Epithelial cell of proximal tubule (primary cell): ENCODE measurements at regions not wholly inside any gene's neighbourhood (a gene's known extent, or its start where the extent isn't known, plus 50 kb on each side); places are given as distances from the start of the nearest gene placed in this dataset.

Experiments
- DNase-seq: peaks from one replicate; pipeline ENCODE4 v3.0.0-alpha.2; 2011; ENCODE audit warnings: low read depth
- H3K4me3 ChIP-seq: 2 replicates; pipeline ENCODE4 v1.5.1; 2011; ENCODE audit warnings: low read depth, mild to moderate bottlenecking, low read length
- TF ChIP-seq, protein P1 (sequence below): conservative IDR thresholded peaks from 2 replicates; pipeline ENCODE4 v1.5.1; 2012; ENCODE audit warnings: low read depth, mild to moderate bottlenecking, low read length

DNA sequence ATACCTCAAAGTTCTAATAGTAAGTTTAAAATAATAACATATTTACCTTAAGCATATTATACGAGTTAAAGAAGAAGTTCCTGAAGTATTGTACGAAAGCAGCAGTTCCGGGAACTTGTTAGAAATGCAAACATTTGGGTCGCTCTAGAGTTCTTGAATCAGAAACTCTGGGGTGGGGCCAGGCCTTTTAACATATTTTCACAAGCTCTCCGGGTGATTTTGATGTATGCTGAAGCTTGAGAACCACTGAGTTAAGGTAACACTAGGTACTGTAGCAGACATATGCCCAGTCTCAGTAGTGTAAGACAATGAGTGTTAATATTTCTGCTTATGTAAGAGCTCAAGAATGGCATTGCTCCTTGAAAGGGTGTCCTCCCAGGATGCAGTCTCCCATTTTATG is 461.1 kb downstream of the C3orf38 start:
- DNase-seq: no peak
- TF ChIP-seq, protein P1, sequence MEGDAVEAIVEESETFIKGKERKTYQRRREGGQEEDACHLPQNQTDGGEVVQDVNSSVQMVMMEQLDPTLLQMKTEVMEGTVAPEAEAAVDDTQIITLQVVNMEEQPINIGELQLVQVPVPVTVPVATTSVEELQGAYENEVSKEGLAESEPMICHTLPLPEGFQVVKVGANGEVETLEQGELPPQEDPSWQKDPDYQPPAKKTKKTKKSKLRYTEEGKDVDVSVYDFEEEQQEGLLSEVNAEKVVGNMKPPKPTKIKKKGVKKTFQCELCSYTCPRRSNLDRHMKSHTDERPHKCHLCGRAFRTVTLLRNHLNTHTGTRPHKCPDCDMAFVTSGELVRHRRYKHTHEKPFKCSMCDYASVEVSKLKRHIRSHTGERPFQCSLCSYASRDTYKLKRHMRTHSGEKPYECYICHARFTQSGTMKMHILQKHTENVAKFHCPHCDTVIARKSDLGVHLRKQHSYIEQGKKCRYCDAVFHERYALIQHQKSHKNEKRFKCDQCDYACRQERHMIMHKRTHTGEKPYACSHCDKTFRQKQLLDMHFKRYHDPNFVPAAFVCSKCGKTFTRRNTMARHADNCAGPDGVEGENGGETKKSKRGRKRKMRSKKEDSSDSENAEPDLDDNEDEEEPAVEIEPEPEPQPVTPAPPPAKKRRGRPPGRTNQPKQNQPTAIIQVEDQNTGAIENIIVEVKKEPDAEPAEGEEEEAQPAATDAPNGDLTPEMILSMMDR: no peak
- no peak overlapping the region for H3K4me3 ChIP-seq

DNA sequence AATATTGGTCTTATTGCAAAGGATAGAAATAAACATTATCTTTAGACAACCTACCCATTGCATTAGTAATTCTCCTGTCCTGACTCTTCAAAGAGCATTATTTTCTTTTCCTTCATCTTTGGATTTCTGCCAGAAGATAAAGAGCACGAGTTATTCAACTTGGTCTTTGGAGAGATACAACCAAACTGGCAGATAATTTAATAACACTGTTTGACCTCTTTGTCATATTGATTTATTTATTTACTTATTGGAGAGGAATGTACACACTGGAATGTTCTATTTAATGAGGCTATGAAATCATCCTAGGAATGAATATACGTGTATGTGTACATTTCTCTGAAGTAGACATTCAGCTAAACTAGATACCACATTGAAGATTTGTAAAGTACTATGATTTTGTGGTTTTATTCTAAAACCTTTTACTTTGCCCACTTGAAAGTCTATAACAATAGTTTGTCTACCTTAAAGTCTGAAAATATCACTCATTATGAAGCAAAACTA is 462.1 kb downstream of the C3orf38 start:
- TF ChIP-seq, protein P1: no peak
- DNase-seq: no peak
- no peak overlapping the region for H3K4me3 ChIP-seq

DNA sequence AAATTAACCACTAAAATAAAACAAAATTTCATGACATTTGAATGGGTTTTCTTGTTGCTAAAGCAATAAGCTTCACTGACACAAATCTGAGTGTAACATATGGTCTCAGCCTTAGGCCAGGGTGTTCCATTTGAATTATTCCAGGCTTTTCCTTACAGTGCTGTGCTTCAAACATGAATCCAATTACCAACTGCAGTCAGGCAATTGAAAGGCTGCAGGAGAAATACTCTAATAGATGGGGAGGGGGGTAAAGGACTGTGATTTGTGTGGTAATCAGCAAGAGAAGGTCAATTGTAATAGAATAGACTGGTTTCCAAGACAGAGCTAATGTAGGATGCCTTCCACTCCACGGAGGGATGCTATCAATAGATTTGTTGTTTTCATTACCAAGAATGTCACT is 466.7 kb downstream of the C3orf38 start:
- H3K4me3 ChIP-seq: no peak overlapping the region
- DNase-seq: no peak
- TF ChIP-seq, protein P1: no peak

DNA sequence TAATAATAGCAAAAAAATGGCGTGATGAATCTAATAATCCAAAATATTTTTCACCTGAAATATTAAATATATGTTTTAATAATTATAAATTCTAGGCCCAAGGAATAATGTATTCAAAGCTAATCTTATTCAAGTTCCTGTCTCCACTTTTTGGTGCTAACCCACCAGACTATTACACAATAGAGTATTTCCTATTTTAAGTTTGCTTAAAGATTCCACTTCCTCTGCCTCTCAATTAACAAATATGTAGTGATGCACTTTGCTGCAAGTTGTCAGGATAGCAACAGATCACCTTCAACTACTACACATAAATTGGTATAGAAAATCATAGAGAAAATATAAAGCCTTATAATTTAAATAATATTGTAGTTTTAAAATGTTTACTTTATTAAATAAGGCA is 467.5 kb downstream of the C3orf38 start:
- DNase-seq: no peak
- TF ChIP-seq, protein P1: no peak
- no peak overlapping the region for H3K4me3 ChIP-seq

DNA sequence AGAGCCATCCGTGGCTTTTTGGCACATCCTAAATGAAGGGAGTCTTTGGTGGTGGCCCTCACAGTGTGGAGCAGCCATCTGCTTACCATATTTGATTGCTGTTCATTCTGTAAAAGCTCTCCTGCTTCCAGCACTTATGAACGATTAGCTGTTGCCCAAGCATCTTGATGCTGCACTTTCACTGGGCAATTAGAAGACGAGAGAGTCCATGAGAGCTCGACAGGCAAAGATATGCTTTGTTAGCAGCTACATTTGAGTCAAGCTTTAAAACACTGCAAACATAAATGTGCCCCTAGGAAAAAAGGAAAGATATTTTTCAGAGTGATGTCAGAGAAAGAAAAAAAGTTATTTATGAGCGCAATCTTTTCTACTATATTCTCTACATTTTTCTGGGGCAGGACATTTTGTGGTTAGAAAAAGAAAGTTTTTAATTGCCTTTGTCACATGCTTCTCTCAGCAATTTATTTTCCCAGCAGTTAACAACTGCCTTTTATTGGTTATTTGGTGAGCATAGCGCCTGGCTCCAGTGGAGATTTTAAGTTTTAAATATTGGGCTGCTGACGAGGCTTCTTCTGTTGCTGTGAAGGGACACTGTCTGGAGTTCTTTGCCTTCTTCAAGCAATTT is 468.4 kb downstream of the C3orf38 start:
- TF ChIP-seq, protein P1: no peak
- DNase-seq: no peak
- H3K4me3 ChIP-seq: no peak overlapping the region

DNA sequence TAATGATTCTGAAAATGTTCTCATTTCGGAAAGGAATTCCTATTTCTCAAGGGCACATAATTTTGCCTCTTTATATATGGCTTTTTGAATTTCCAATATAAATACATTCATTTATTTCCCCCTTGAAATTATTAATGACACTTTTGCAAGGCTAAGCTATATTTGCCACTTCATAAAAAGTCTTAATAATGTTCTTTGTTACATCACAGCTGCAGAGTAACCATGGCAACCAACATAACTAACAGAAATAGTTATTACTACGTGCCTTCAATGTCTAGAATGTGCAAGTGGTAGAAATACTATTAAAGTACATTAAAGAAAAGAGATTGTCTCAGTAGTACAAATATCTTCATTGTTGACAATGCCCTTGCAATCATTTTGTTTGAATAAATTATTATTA is 471.8 kb downstream of the C3orf38 start:
- DNase-seq: no peak
- TF ChIP-seq, protein P1: no peak
- H3K4me3 ChIP-seq: no peak overlapping the region

DNA sequence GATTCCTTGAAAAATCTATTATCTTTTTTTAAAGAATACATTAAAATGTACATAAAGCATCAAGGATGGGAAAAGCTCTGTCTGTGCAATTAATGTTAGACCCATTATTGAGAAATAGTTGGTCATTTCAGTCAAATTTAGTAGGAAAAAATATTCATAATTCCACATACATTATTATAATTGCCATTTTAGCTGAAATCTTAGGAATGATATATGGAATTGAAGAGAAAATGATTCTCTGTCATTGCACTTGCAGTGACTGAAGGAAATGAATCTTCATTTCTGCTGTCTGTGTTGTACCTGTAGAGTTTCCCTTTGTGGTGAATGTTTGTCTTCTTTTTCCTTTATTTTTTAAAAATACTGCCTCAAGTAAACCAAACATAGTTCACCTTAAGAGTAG is 473.9 kb downstream of the C3orf38 start:
- no peak overlapping the region for H3K4me3 ChIP-seq
- no peak for DNase-seq
- TF ChIP-seq, protein P1: no peak
